HG02938 (cell line): ENCODE measurements at regions not wholly inside any gene's neighbourhood (a gene's known extent, or its start where the extent isn't known, plus 50 kb on each side); places are given as distances from the start of the nearest gene placed in this dataset.
A peak's percentile ranks its signal among the peaks of the same experiment; 100 is the strongest.
"Not testable (repeated sequence)": the region's sequence is repeated elsewhere in the genome, so short reads cannot be mapped to it uniquely, and the experiment has no call there.

Source experiments
- ATAC-seq: cut with Tn5 transposase; IDR thresholded peaks from one replicate; pipeline ENCODE4 v1.9.1; 2021; ENCODE audit warnings: mild to moderate bottlenecking, moderate library complexity; ENCODE audit not compliant: unreplicated experiment

GRCh38 chrX:140633105-140633504, 76.5 kb upstream of the LINC00632 start:
- ATAC-seq: not testable (repeated sequence)

GRCh38 chrX:140608111-140608510, 101.4 kb upstream of the LINC00632 start:
- ATAC-seq: no peak

- ATAC-seq: no peak
Observed at GRCh38 chrX:140602140-140602539, 97.3 kb upstream of the SOX3 start.

- ATAC-seq: no peak
Observed at GRCh38 chrX:140599851-140600250, 95.0 kb upstream of the SOX3 start.

- no peak for ATAC-seq
Observed at GRCh38 chrX:140589657-140590056, 84.8 kb upstream of the SOX3 start.

GRCh38 chrX:140586951-140587350, 82.1 kb upstream of the SOX3 start:
- no peak for ATAC-seq

GRCh38 chrX:140580478-140580877, 75.6 kb upstream of the SOX3 start:
- no peak for ATAC-seq

GRCh38 chrX:140572724-140573123, 67.9 kb upstream of the SOX3 start:
- ATAC-seq: peak; percentile 80

- no peak for ATAC-seq
Observed at GRCh38 chrX:140563893-140564292, 59.0 kb upstream of the SOX3 start.
